COLO668 (cell line): ENCODE measurements at regions not wholly inside any gene's neighbourhood (a gene's known extent, or its start where the extent isn't known, plus 50 kb on each side); places are given as distances from the start of the nearest gene placed in this dataset.
"Not testable (repeated sequence)": the region's sequence is repeated elsewhere in the genome, so short reads cannot be mapped to it uniquely, and the experiment has no call there.

Experiments used
- DNase-seq: peaks from one replicate; lab custom pipeline; 2025; ENCODE audit not compliant: unreplicated experiment; lab: John Stamatoyannopoulos, UW

GRCh38 chr7:12930534-12930933, 243.1 kb downstream of the ARL4A start:
- DNase-seq = no peak

GRCh38 chr7:12931465-12931864, 244.0 kb downstream of the ARL4A start:
- DNase-seq = not testable (repeated sequence)

- no peak for DNase-seq
These were observed 252.3 kb downstream of the ARL4A start for GRCh38 chr7:12939694-12940093.

- DNase-seq = no peak
These were observed 254.1 kb downstream of the ARL4A start for GRCh38 chr7:12941512-12941911.

GRCh38 chr7:12942609-12943008, 255.2 kb downstream of the ARL4A start:
- DNase-seq = peak; percentile 26

- no peak for DNase-seq
These were observed 256.3 kb downstream of the ARL4A start for GRCh38 chr7:12943781-12944180.

- no peak for DNase-seq
These were observed 258.5 kb downstream of the ARL4A start for GRCh38 chr7:12945901-12946300.

GRCh38 chr7:12947465-12947864, 260.0 kb downstream of the ARL4A start:
- DNase-seq = no peak

- no peak for DNase-seq
These were observed 261.9 kb downstream of the ARL4A start for GRCh38 chr7:12949060-12949931.

- no peak for DNase-seq
These were observed 264.0 kb downstream of the ARL4A start for GRCh38 chr7:12951397-12951801.

- DNase-seq = no peak
These were observed 267.1 kb downstream of the ARL4A start for GRCh38 chr7:12954380-12955033.

- DNase-seq = no peak
These were observed 270.1 kb downstream of the ARL4A start for GRCh38 chr7:12957487-12957886.

- no peak for DNase-seq
These were observed 274.6 kb downstream of the ARL4A start for GRCh38 chr7:12961910-12962480.

- no peak for DNase-seq
These were observed 276.0 kb downstream of the ARL4A start for GRCh38 chr7:12963435-12963834.

GRCh38 chr7:12964836-12965235, 277.4 kb downstream of the ARL4A start:
- DNase-seq = no peak

- DNase-seq = no peak
These were observed 278.3 kb downstream of the ARL4A start for GRCh38 chr7:12965767-12966166.

GRCh38 chr7:12967322-12967721, 279.9 kb downstream of the ARL4A start:
- no peak for DNase-seq

- DNase-seq = no peak
These were observed 281.5 kb downstream of the ARL4A start for GRCh38 chr7:12968836-12969422.

- DNase-seq = no peak
These were observed 283.2 kb downstream of the ARL4A start for GRCh38 chr7:12970626-12971025.

- no peak for DNase-seq
These were observed 287.2 kb downstream of the ARL4A start for GRCh38 chr7:12974451-12975166.

- no peak for DNase-seq
These were observed 288.0 kb downstream of the ARL4A start for GRCh38 chr7:12975412-12975811.
